HepG2 (cell line): ENCODE measurements at regions not wholly inside any gene's neighbourhood (a gene's known extent, or its start where the extent isn't known, plus 50 kb on each side); places are given as distances from the start of the nearest gene placed in this dataset.

ENCODE experiments used
- CBX5 ChIP-seq: sonication (generic); formaldehyde crosslinking; IDR thresholded peaks from 2 replicates; pipeline ENCODE4 v1.4.0; 2020; ENCODE audit warnings: missing genetic modification reagents, borderline replicate concordance
- HNRNPL ChIP-seq: fragments of 200-400 bp; formaldehyde crosslinking; IDR thresholded peaks from 2 replicates; pipeline ENCODE4 v1.6.1; 2017; ENCODE audit warnings: mild to moderate bottlenecking, low read depth, low read length
- KAT7 ChIP-seq: IDR thresholded peaks from 2 replicates; pipeline ENCODE4 v1.6.1; 2018; ENCODE audit warnings: borderline replicate concordance, missing compliant biosample characterization
- KAT8 ChIP-seq: IDR thresholded peaks from 2 replicates; pipeline ENCODE4 v1.6.1; 2016; ENCODE audit warnings: missing genetic modification reagents, missing compliant biosample characterization
- NFKBIZ ChIP-seq: IDR thresholded peaks from 2 replicates; pipeline ENCODE4 v1.6.1; 2018; ENCODE audit warnings: missing genetic modification reagents, missing compliant biosample characterization
- PPARG ChIP-seq: conservative IDR thresholded peaks from 2 replicates; pipeline ENCODE4 v1.6.1; 2016; ENCODE audit warnings: missing biosample characterization, missing genetic modification reagents
- RAD21 ChIP-seq: fragments of 450-650 bp; formaldehyde crosslinking; IDR thresholded peaks from 2 replicates; pipeline ENCODE4 v1.5.0; 2020; ENCODE audit warnings: mild to moderate bottlenecking
- RARA ChIP-seq: IDR thresholded peaks from 2 replicates; pipeline ENCODE4 v1.6.1; 2016; ENCODE audit warnings: missing genetic modification reagents, missing compliant biosample characterization
- SATB2 ChIP-seq: sonication (generic); formaldehyde crosslinking; IDR thresholded peaks from 2 replicates; pipeline ENCODE4 v1.5.0; 2020; ENCODE audit warnings: missing genetic modification reagents
- ZFX ChIP-seq: sonication (generic); formaldehyde crosslinking; IDR thresholded peaks from 2 replicates; pipeline ENCODE4 v1.4.0; 2020; ENCODE audit warnings: mild to moderate bottlenecking, low read depth, missing genetic modification reagents, moderate library complexity
- ZNF10 ChIP-seq: sonication (generic); formaldehyde crosslinking; IDR thresholded peaks from 2 replicates; pipeline ENCODE4 v1.4.0; 2020; ENCODE audit warnings: mild to moderate bottlenecking, low read depth, missing genetic modification reagents, borderline replicate concordance
- ZNF572 ChIP-seq: sonication (generic); formaldehyde crosslinking; IDR thresholded peaks from 2 replicates; pipeline ENCODE4 v1.5.1; 2020; ENCODE audit warnings: mild to moderate bottlenecking, missing genetic modification reagents
- ZNF788 ChIP-seq: sonication (generic); formaldehyde crosslinking; IDR thresholded peaks from 2 replicates; pipeline ENCODE4 v1.5.0; 2020; ENCODE audit warnings: mild to moderate bottlenecking, missing genetic modification reagents, borderline replicate concordance
- ZNF816 ChIP-seq: sonication (generic); formaldehyde crosslinking; IDR thresholded peaks from 2 replicates; pipeline ENCODE4 v1.8.0; 2022; ENCODE audit warnings: missing genetic modification reagents, mild to moderate bottlenecking, borderline replicate concordance
- TF ChIP-seq, protein P1 (sequence below): sonication (generic); formaldehyde crosslinking; IDR thresholded peaks from 2 replicates; pipeline ENCODE4 v1.8.0; 2022; ENCODE audit warnings: mild to moderate bottlenecking, missing genetic modification reagents, moderate library complexity
- TF ChIP-seq, protein P2 (sequence below): sonication (generic); formaldehyde crosslinking; IDR thresholded peaks from 2 replicates; pipeline ENCODE4 v1.5.0; 2020; ENCODE audit warnings: missing genetic modification reagents
- TF ChIP-seq, protein P3 (sequence below): sonication (generic); formaldehyde crosslinking; IDR thresholded peaks from 2 replicates; pipeline ENCODE4 v1.8.1; 2023; ENCODE audit warnings: mild to moderate bottlenecking, inconsistent platforms, moderate library complexity, missing genetic modification reagents, borderline replicate concordance
- TF ChIP-seq, protein P4 (sequence below): sonication (generic); formaldehyde crosslinking; IDR thresholded peaks from 2 replicates; pipeline ENCODE4 v1.5.0; 2020; ENCODE audit warnings: mild to moderate bottlenecking, missing genetic modification reagents, moderate library complexity
- TF ChIP-seq, protein P5 (sequence below): sonication (generic); formaldehyde crosslinking; IDR thresholded peaks from 2 replicates; pipeline ENCODE4 v1.8.0; 2022; ENCODE audit warnings: low read depth, missing genetic modification reagents

DNA sequence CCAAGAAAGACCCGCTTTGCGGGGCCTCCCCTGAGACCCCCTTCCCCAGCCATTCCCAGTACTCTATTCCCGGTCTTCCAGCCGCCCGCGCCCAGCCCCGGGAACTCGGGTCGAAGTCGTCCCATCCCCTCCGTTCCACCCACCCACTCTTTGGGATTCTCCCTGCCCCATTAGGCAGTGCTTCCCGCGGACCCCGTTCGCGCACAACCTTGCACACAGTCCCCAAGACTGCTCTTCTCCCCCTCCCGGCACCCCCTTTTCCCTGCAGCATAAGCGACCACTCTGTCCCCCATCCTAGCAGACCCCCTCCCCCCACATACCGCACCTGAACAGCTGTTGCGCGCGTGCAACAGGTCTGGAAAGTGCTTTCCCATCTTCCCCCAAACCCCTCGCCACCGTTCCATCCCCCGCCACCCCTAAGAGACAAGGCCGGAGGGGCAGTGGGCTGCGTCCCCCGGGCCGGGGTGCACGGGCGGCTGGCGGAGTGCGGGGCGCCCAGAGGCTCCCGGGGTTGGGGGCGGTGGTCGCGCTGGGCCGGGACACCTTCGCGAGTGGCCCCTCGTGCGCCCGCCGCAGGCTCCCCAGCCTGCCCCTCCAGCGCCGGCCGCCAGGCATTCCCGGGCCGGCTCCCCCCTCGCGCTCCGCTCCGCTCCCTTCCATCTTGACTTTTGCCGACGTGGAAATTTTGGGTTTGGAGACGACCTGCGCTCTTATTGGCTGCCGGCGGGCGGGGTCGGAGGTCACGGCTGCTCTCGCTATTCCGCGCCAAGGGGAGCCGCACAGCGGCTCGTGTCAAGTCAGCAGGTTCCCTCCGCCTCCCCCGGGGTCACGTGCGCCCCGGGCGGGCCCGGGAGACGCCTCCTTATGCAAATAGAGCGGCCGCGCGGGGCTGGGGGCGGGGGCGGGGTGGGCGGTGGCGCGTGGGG, 201.2 kb upstream of the NFE2L3 start (continued):
- TF ChIP-seq, protein P1, sequence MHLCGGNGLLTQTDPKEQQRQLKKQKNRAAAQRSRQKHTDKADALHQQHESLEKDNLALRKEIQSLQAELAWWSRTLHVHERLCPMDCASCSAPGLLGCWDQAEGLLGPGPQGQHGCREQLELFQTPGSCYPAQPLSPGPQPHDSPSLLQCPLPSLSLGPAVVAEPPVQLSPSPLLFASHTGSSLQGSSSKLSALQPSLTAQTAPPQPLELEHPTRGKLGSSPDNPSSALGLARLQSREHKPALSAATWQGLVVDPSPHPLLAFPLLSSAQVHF (CRISPR knock-in tag) = no peak
- TF ChIP-seq KAT7 (CRISPR knock-in tag) = no peak
- TF ChIP-seq PPARG (CRISPR knock-in tag) = no peak
- no peak for TF ChIP-seq ZNF572 (CRISPR knock-in tag)
- TF ChIP-seq, protein P2, sequence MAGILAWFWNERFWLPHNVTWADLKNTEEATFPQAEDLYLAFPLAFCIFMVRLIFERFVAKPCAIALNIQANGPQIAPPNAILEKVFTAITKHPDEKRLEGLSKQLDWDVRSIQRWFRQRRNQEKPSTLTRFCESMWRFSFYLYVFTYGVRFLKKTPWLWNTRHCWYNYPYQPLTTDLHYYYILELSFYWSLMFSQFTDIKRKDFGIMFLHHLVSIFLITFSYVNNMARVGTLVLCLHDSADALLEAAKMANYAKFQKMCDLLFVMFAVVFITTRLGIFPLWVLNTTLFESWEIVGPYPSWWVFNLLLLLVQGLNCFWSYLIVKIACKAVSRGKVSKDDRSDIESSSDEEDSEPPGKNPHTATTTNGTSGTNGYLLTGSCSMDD = no peak
- TF ChIP-seq RAD21 (CRISPR knock-in tag) = peak; percentile 25; the same call in 1 of the 2 replicates
- no peak for TF ChIP-seq SATB2 (CRISPR knock-in tag)
- TF ChIP-seq, protein P3, sequence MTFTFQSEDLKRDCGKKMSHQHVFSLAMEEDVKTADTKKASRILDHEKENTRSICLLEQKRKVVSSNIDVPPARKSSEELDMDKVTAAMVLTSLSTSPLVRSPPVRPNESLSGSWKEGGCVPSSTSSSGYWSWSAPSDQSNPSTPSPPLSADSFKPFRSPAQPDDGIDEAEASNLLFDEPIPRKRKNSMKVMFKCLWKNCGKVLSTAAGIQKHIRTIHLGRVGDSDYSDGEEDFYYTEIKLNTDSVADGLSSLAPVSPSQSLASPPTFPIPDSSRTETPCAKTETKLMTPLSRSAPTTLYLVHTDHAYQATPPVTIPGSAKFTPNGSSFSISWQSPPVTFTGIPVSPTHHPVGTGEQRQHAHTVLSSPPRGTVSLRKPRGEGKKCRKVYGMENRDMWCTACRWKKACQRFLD (CRISPR knock-in tag) = no peak
- TF ChIP-seq ZNF816 (CRISPR knock-in tag) = no peak
- TF ChIP-seq, protein P4, sequence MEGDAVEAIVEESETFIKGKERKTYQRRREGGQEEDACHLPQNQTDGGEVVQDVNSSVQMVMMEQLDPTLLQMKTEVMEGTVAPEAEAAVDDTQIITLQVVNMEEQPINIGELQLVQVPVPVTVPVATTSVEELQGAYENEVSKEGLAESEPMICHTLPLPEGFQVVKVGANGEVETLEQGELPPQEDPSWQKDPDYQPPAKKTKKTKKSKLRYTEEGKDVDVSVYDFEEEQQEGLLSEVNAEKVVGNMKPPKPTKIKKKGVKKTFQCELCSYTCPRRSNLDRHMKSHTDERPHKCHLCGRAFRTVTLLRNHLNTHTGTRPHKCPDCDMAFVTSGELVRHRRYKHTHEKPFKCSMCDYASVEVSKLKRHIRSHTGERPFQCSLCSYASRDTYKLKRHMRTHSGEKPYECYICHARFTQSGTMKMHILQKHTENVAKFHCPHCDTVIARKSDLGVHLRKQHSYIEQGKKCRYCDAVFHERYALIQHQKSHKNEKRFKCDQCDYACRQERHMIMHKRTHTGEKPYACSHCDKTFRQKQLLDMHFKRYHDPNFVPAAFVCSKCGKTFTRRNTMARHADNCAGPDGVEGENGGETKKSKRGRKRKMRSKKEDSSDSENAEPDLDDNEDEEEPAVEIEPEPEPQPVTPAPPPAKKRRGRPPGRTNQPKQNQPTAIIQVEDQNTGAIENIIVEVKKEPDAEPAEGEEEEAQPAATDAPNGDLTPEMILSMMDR (CRISPR knock-in tag) = peak; percentile 0; the same call in 1 of the 2 replicates
- no peak for TF ChIP-seq KAT8 (CRISPR knock-in tag)
- TF ChIP-seq NFKBIZ = no peak
- 0 out of 2 replicates have a peak, but pooled peaks have one; percentile 32 for TF ChIP-seq HNRNPL
- TF ChIP-seq ZNF788 = no peak
- 0 out of 2 replicates have a peak, but pooled peaks have one; percentile 37 for TF ChIP-seq ZFX (CRISPR knock-in tag)
- 0 out of 2 replicates have a peak, but pooled peaks have one; percentile 9 for TF ChIP-seq RARA (CRISPR knock-in tag)
- no peak for TF ChIP-seq ZNF10
- TF ChIP-seq, protein P5, sequence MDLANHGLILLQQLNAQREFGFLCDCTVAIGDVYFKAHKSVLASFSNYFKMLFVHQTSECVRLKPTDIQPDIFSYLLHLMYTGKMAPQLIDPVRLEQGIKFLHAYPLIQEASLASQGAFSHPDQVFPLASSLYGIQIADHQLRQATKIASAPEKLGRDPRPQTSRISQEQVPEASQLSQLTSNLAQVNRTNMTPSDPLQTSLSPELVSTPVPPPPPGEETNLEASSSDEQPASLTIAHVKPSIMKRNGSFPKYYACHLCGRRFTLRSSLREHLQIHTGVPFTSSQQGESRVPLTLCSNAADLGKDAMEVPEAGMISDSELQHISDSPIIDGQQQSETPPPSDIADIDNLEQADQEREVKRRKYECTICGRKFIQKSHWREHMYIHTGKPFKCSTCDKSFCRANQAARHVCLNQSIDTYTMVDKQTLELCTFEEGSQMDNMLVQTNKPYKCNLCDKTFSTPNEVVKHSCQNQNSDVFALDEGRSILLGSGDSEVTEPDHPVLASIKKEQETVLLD = peak; percentile 13; the same call in 1 of the 2 replicates
- no peak for TF ChIP-seq CBX5
